ENCODE measurements at regions not wholly inside any gene's neighbourhood (a gene's known extent, or its start where the extent isn't known, plus 50 kb on each side); places are given as distances from the start of the nearest gene placed in this dataset.
"Not testable (repeated sequence)": the region's sequence is repeated elsewhere in the genome, so short reads cannot be mapped to it uniquely, and the experiment has no call there.

DNA sequence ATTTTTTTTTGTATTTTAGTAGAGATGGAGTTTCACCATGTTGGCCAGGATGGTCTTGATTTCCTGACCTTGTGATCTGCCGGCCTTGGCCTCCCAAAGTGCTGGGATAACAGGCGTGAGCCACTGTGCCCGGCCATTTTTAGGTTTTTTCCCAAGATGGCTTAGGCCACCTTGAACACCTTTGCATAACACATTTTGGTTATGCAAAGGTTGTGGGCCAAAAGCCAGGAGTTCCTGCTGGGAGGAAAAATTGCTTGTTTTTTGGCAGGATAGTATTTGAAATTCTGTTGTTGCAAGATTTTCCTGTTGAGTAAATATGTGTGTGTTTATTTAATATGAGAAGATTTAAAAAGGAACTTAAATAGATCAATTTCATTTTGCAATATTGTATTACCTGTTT is 65.3 kb upstream of the KCNJ18 start:
- not testable (repeated sequence) for TF ChIP-seq BHLHE40 (IDR thresholded peaks at IDR 0.05; ENCODE audit: low read length); NFRKB (IDR thresholded peaks at IDR 0.05); CHD4 (IDR thresholded peaks at IDR 0.05; ENCODE audit: borderline replicate concordance, low read length); CTCF (CRISPR knock-in tag; IDR thresholded peaks at IDR 0.05); NR3C1 (CRISPR knock-in tag; IDR thresholded peaks at IDR 0.05); ZNF317 (CRISPR knock-in tag; IDR thresholded peaks at IDR 0.05); TAF1 (CRISPR knock-in tag; IDR thresholded peaks at IDR 0.05); KDM4B (CRISPR knock-in tag; IDR thresholded peaks at IDR 0.05)

Measured in HepG2 (cell line).